GM21528 (cell line): ENCODE measurements at regions not wholly inside any gene's neighbourhood (a gene's known extent, or its start where the extent isn't known, plus 50 kb on each side); places are given as distances from the start of the nearest gene placed in this dataset.

Experiments
- ATAC-seq: cut with Tn5 transposase; IDR thresholded peaks from one replicate; pipeline ENCODE4 v1.9.1; 2021; ENCODE audit warnings: mild to moderate bottlenecking, moderate library complexity; ENCODE audit not compliant: unreplicated experiment, low FRiP score

- ATAC-seq: no peak
These were observed 298.4 kb downstream of the SLITRK6 start for GRCh38 chr13:85500696-85501256.

DNA sequence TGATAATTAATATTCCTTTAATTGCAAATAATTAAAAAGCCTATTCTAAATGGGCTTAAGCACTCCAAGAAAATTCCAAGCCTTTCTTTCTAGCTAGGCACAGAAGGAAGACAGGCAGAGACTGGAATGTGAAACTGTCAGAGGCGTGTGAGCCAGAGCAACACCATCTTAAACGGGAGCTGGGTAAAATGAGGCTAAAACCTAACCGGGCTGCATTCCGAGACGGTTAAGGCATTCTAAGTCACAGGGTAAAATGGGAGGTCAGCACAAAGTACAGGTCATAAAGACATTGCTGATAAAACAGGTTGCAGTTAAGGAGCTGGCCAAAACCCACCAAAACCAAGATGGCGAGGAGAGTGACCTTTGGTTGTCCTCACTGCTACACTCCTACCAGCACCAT, 300.4 kb downstream of the SLITRK6 start:
- ATAC-seq: no peak

GRCh38 chr13:85497652-85498051, 301.6 kb downstream of the SLITRK6 start:
- ATAC-seq: no peak

DNA sequence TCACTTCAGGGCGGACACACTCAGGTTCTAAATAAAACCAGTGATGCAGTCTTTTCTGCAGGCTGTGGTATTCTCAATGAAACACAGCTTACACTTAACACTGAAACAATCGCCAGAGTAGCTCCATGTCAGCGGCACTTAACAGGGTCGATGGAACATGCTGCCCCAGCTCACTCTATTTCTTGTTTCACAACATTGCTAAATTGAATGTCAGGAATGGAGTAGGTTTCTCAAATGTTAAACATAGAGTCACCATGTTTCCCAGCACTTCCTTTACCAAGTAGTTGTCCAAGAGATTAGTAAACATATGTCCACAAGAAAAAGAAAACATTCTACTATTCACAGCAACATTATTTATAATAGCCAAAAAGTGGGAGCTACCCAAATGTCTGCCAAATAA, 306.9 kb downstream of the SLITRK6 start:
- ATAC-seq: no peak

DNA sequence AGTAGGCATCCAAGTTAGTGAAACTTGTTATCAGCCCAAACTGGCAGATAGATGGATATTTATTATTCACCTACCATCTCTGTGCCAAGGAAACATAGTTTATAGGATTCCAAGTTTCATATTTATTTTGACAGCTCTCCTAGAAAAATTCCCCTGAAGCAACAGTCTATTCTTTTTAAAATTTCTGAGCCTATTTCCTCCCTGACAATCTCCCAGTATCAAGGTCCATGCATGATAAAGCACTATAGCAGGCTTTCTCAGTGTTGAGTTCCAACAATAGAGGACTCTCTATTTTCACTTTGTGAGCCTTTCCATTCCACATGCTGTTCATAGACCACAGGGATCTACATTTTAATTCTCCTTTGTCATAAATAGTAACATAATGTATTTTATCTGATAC, 312.6 kb downstream of the SLITRK6 start:
- ATAC-seq: no peak

DNA sequence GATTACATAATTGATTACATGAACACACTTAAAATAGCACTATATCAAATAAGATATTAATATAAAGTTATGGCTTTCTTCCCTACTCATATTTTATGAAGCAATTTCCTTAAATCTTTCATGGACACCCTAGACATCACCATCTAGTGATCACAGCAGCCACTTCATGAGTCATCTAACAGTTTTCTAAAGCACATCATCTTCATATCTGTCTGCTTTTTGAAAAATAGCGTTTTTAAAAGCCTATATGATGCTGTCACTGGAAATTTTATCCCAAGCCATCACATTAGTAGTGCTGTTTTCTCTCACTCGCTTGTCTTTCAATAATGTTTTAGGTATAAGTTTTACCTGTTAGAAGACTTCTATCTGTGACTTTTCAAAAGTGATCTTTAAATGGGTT, 326.1 kb downstream of the SLITRK6 start:
- ATAC-seq: no peak

DNA sequence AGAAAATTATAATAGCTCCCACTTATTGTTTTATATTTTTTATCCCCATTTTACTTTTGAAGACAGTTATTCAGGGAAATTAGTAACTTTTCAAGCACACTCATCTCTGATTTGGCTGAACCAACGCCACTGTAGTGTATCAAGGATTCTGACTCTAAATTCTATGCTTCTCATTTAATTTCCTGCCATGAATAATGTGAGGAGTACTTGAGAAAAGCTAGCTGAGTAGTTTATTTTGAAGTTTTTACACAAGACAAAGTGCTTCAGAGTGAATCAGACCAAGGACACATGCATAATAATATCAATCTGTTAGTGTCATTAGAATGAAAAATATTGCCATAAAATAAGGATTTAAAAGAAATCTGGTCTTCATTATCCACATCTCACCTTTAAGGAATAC, 329.9 kb downstream of the SLITRK6 start:
- ATAC-seq: no peak

DNA sequence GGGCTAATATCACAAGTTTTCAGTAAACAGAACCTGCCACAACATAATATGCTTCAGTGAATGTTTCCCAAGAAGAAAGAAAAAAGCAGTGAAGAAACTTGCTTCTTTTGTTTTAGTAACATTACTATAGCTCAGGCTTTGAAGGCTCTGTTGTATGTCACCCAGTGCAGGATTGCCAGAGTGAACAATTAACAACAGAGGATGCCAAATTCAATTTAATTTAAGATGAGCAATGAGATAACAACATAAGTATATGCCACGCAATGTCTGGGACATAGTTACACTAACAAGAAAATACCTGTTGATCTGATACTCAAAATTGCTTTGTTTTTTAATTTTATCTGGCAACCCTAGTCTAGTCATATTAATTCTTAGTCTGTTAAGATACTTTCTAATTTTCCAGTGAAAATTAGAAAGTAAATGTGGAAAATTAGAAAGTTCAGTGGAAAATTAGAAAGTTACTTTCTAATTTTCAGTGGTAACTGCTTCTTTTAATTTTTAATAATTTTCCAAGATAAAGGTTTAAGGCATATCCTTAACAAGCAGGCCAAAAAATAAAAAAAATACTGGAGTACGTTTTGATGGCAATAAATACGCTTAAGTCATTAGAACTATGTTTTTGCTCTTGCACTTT, 336.3 kb downstream of the SLITRK6 start:
- no peak for ATAC-seq

DNA sequence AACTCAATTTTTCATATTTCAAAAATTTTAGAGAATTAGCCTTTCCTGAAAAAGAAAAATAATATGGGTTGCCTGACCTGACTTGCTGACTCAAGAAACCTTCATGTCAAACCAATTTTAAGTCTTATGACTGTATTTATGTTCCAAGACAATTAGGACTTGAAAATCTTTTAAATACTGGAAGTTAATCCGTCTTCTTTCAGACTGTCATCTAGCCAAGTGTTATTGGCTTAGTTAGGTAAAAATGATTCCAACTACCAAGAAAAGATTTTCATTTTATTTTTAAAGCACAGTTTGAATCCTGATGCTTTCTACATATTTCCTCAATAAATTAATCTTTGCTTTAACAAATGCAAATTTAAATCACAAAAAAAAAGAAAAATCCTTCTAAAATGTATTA, 337.6 kb downstream of the SLITRK6 start:
- no peak for ATAC-seq

DNA sequence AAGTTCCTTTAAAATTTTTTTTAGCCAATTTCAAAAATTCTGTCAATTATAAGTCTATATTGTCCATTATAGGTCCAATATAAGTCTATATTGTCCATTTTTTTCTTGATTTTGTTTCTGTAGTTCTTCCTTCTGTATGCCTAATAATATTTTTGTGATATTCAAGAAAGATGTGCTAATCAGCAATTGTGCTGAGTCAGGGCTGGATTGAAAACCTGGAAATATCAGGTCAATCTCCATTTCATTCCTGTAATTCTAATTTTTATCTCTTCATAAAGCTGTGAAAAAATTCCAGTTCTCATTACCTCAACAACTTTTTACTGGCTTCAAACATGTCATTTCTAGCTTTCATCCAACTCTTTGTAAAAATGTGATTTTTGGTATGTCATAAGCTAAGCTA, 353.7 kb downstream of the SLITRK6 start:
- no peak for ATAC-seq

DNA sequence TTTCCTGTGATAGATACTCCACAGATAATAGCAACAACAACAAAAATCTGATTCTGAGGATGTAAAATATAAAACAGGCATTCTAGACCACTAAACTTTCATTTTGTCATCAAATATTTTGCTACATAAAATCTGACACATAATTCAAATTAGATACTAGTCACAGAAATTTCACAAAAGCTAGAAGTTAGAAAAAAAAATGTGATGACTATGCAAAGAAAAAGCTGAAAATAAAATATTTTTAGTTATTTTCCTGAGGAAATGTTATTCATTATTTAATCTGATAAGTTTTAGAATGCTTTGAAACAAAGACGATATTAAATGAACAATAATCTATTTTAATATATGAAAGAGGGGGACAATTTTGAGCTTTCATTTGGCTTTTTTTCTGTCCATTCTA, 357.2 kb downstream of the SLITRK6 start:
- no peak for ATAC-seq

DNA sequence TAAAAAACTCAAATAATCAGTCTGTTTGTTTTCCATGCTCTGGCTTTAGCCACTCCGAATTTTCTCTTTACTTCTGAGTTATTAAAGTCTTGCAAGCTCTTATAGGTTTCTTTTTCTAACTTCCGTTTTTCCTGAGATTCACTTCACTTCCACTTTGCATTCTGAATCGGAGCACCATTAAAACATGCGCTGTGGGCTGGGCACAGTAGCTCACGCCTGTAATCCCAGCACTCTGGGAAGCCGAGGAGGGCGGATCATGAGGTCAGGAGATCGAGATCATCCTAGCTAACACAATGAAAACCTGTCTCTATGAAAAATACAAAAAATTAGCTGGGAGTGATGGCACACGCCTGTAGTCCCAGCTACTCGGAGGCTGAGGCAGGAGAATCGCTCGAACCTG, 357.9 kb downstream of the SLITRK6 start:
- no peak for ATAC-seq

GRCh38 chr13:85436029-85436428, 363.2 kb downstream of the SLITRK6 start:
- no peak for ATAC-seq

- no peak for ATAC-seq
These were observed 364.3 kb downstream of the SLITRK6 start for GRCh38 chr13:85434927-85435326.

DNA sequence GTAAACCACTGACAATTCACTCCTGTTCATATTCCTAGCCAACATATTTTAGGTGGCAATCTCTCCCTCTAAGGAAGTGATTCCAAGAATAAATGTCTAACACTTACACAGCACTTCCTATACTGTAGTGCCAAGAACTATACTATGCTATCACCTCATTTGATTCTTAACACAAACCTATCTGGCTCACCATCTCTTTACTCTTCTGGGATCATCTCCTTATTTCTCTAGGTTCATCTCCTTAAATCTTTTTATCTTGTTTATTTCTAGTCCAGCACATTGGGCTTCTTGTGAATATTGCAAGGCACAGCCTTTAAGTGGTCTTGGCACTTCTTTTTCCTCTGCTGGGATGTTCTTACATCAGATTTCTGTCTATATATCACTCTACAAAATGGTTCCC, 366.3 kb downstream of the SLITRK6 start:
- no peak for ATAC-seq

DNA sequence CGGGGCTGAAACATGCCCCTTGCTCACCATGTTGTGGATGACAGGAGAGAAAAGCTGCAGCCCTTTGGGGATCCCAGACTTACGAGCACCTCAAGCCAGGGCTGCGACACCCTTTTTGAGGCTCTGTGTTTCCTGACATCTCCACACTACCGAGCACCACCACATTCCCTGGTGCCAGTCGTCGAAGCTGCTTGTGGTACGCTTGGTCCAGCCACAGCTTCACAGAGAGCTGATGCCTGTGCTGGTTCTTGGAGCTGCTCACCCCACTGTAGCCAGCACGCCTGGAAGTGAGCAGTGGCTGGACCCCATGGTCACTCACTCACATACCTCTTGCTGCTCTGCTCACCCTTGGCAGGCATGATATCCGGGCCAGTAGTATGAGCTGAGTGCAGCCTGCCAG, 367.5 kb downstream of the SLITRK6 start:
- ATAC-seq: no peak

DNA sequence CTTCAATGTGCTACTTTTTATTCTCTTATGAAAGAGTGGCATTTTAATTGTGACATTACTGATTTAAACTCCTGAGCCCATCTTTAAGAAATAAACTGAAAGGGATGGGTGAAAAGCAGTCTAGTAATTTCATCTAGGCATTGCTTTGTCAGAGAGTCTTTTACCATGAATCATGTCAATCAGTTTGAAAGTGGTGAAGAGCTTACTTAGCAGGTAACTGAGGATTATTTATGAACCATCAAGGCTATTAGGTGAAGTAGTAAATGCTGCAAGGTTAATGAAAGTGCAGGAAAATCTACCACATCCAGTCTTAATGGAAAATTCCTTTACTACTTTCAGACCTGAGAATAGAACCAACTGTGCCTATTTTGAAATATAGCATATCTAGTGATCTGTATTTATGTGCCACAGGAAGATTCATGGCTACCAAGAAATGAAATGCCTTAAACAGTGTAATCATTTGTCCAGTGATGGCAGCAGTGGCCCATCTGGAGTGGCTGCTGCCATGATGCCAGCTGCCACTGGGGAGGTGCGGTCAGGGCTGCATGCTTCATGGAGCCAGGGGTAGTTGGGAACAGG, 368.9 kb downstream of the SLITRK6 start:
- no peak for ATAC-seq

GRCh38 chr13:85427416-85427815, 371.8 kb downstream of the SLITRK6 start:
- ATAC-seq: no peak

DNA sequence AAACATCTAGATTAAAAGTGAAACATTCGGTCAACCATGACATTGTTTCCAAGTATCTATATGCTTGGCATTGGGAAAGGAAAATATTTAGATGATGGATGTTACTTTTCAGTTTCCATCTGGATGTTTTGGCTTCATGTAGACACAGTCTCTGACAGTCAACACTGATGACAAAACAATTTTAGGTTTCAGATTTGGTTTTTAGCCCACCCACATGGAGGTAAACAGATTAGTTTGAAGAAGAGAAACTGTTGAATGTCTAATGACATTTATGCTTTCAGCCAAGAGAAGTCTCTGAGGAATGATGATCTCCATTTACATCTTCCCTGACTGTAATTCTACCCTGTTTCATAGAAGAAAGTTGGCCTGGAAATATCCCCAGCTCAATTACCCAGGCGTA, 379.1 kb downstream of the SLITRK6 start:
- no peak for ATAC-seq

GRCh38 chr13:85419611-85420010, 379.6 kb downstream of the SLITRK6 start:
- ATAC-seq: no peak

- no peak for ATAC-seq
These were observed 381.4 kb downstream of the SLITRK6 start for GRCh38 chr13:85417807-85418206.

DNA sequence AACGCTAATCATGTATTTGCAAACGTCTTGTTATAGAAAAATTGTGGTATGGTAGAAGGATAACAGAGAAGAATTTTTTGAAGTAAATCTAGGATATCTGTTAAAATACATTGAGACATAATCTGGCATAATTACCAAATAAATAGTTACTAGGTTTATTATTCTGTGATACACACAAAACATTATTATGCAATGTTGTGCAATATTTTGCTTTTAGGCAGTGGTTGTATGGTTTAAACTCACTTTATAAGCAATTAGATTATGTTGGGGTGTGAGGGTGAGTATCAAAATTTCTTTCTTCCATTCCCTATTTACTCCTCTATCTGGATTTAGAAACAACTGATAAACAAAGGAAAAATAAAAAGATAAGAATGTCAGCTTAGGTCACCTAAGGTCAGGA, 385.6 kb downstream of the SLITRK6 start:
- no peak for ATAC-seq
